HEK293 (cell line): ENCODE measurements at regions not wholly inside any gene's neighbourhood (a gene's known extent, or its start where the extent isn't known, plus 50 kb on each side); places are given as distances from the start of the nearest gene placed in this dataset.
"Not testable (repeated sequence)": the region's sequence is repeated elsewhere in the genome, so short reads cannot be mapped to it uniquely, and the experiment has no call there.

Source experiments
- CTCF ChIA-PET: fragments of 350-600 bp; formaldehyde crosslinking; extraction: SDS; loops from one replicate; lab custom pipeline; 2021; ENCODE audit warnings: antibody characterized with exemption; lab: Yijun Ruan, JAX
- POLR2A ChIA-PET: fragments of 300-600 bp; formaldehyde crosslinking; extraction: SDS; loops from one replicate; lab custom pipeline; 2020; ENCODE audit warnings: antibody characterized with exemption, inconsistent platforms; lab: Yijun Ruan, JAX
- H3K27ac ChIP-seq: fragments of 200-500 bp; sonication (Bioruptor generic); 2 replicates; pipeline ENCODE4 v1.5.1; 2014; ENCODE audit warnings: low read depth, low read length, control low read depth, inconsistent platforms; ENCODE audit errors: extremely low read depth
- H3K36me3 ChIP-seq, 2 experiments: fragments of 200-500 bp in 1 of 2; sonication (Bioruptor generic) in 1 of 2; 1 replicate in 1 of 2; 2 replicates in 1 of 2; pipeline ENCODE4 v1.5.1; 2014 to 2017; ENCODE audit warnings: inconsistent platforms in 2 of 2, low read length in 2 of 2; ENCODE audit not compliant: control insufficient read depth in 2 of 2, insufficient read depth in 1 of 2
- H3K4me1 ChIP-seq: fragments of 200-500 bp; sonication (Bioruptor generic); 2 replicates; pipeline ENCODE4 v1.5.1; 2014; ENCODE audit warnings: mild to moderate bottlenecking, low read length, inconsistent platforms; ENCODE audit not compliant: control insufficient read depth, insufficient read depth
- H3K4me3 ChIP-seq: 2 replicates; pipeline ENCODE4 v1.5.1; 2011; ENCODE audit warnings: low read depth, mild to moderate bottlenecking, control low read depth, low read length, moderate library complexity
- H3K9me3 ChIP-seq: fragments of 200-500 bp; sonication (Bioruptor generic); 2 replicates; pipeline ENCODE4 v1.5.1; 2014; ENCODE audit warnings: low read depth, low read length, inconsistent platforms; ENCODE audit not compliant: control insufficient read depth, insufficient read depth
- GLIS2 ChIP-seq: fragments of 450-650 bp; formaldehyde crosslinking; IDR thresholded peaks from 2 replicates; pipeline ENCODE4 v1.5.1; 2016; ENCODE audit warnings: missing biosample characterization, missing genetic modification characterization
- KLF7 ChIP-seq: fragments of 450-650 bp; formaldehyde crosslinking; IDR thresholded peaks from 2 replicates; pipeline ENCODE4 v1.5.1; 2016; ENCODE audit warnings: missing biosample characterization, missing genetic modification characterization, borderline replicate concordance
- SALL2 ChIP-seq: fragments of 450-650 bp; formaldehyde crosslinking; IDR thresholded peaks from 2 replicates; pipeline ENCODE4 v1.5.0; 2017; ENCODE audit warnings: missing biosample characterization, mild to moderate bottlenecking, missing genetic modification characterization, borderline replicate concordance
- SCRT2 ChIP-seq: fragments of 450-650 bp; formaldehyde crosslinking; IDR thresholded peaks from 2 replicates; pipeline ENCODE4 v1.5.1; 2016; ENCODE audit warnings: missing biosample characterization, missing genetic modification characterization
- ZBTB21 ChIP-seq: fragments of 450-650 bp; formaldehyde crosslinking; IDR thresholded peaks from 2 replicates; pipeline ENCODE4 v1.5.1; 2017; ENCODE audit warnings: missing biosample characterization, missing genetic modification characterization
- ZBTB26 ChIP-seq: fragments of 450-650 bp; formaldehyde crosslinking; optimal IDR thresholded peaks from 2 replicates; pipeline ENCODE3; 2016; ENCODE audit warnings: missing biosample characterization, mild to moderate bottlenecking, missing genetic modification characterization
- ZNF132 ChIP-seq: fragments of 450-650 bp; formaldehyde crosslinking; IDR thresholded peaks from 2 replicates; pipeline ENCODE4 v1.5.1; 2017; ENCODE audit warnings: missing biosample characterization, missing genetic modification characterization, borderline replicate concordance
- ZNF146 ChIP-seq: fragments of 450-650 bp; formaldehyde crosslinking; IDR thresholded peaks from 2 replicates; pipeline ENCODE4 v1.5.1; 2016; ENCODE audit warnings: missing biosample characterization, missing genetic modification characterization
- ZNF23 ChIP-seq: fragments of 450-650 bp; formaldehyde crosslinking; IDR thresholded peaks from 2 replicates; pipeline ENCODE4 v1.5.1; 2016; ENCODE audit warnings: missing biosample characterization, missing genetic modification characterization, borderline replicate concordance
- ZNF488 ChIP-seq: fragments of 450-650 bp; formaldehyde crosslinking; IDR thresholded peaks from 2 replicates; pipeline ENCODE4 v1.5.1; 2016; ENCODE audit warnings: missing biosample characterization, missing genetic modification characterization
- ZNF513 ChIP-seq: fragments of 450-650 bp; IDR thresholded peaks from 2 replicates; pipeline ENCODE4 v1.5.1; 2018; ENCODE audit warnings: missing biosample characterization, missing genetic modification characterization
- ZNF544 ChIP-seq: fragments of 450-650 bp; formaldehyde crosslinking; IDR thresholded peaks from 2 replicates; pipeline ENCODE4 v1.5.0; 2017; ENCODE audit warnings: missing biosample characterization, missing genetic modification characterization
- ZNF549 ChIP-seq: fragments of 450-650 bp; IDR thresholded peaks from 2 replicates; pipeline ENCODE4 v1.5.1; 2018; ENCODE audit warnings: missing biosample characterization, missing genetic modification characterization, mild to moderate bottlenecking, inconsistent platforms, moderate library complexity
- ZNF560 ChIP-seq: fragments of 450-650 bp; formaldehyde crosslinking; IDR thresholded peaks from 2 replicates; pipeline ENCODE4 v1.5.1; 2017; ENCODE audit warnings: missing biosample characterization, missing genetic modification characterization, borderline replicate concordance
- ZNF561 ChIP-seq: fragments of 450-650 bp; IDR thresholded peaks from 2 replicates; pipeline ENCODE4 v1.5.1; 2018; ENCODE audit warnings: missing biosample characterization, missing genetic modification characterization, borderline replicate concordance
- ZNF610 ChIP-seq: fragments of 450-650 bp; formaldehyde crosslinking; IDR thresholded peaks from 2 replicates; pipeline ENCODE4 v1.5.1; 2016; ENCODE audit warnings: missing biosample characterization, missing genetic modification characterization, borderline replicate concordance
- ZNF654 ChIP-seq: fragments of 450-650 bp; formaldehyde crosslinking; IDR thresholded peaks from 2 replicates; pipeline ENCODE4 v1.5.1; 2016; ENCODE audit warnings: low read depth, missing biosample characterization, missing genetic modification characterization
- ZNF837 ChIP-seq: fragments of 450-650 bp; formaldehyde crosslinking; IDR thresholded peaks from 2 replicates; pipeline ENCODE4 v1.5.1; 2016; ENCODE audit warnings: missing biosample characterization, missing genetic modification characterization

- TF ChIP-seq SCRT2 (tag by site-specific recombination) (peak; percentile 49), ZNF549 (tag by site-specific recombination) (no peak)
- Histone ChIP-seq H3K27ac (no peak overlapping the region), H3K36me3 (no peaks in the 10 kb centered on the region), H3K4me3 (no peak overlapping the region), H3K4me1 (no peaks in the 10 kb centered on the region), H3K9me3 (no peaks in the 10 kb centered on the region)
- ChIA-PET POLR2A (no interaction called here), CTCF (interaction anchor here (1.2 kb wide), 1 partner anchor 112 kb away, joined by 4 read pairs; no protein-coding TSS in a partner anchor)
These were observed 101.7 kb upstream of the GATA6 start for GRCh38 chr18:22067682-22068081.

GRCh38 chr18:22068784-22069183, 100.6 kb upstream of the GATA6 start:
- CTCF ChIA-PET: interaction anchor here (1.2 kb wide), 1 partner anchor 113 kb away, joined by 4 read pairs; no protein-coding TSS in a partner anchor

GRCh38 chr18:22069916-22070315, 99.5 kb upstream of the GATA6 start:
- H3K4me3 ChIP-seq: no peak overlapping the region
- CTCF ChIA-PET: interaction anchor here (0.7 kb wide), 2 partner anchors 14 to 37 kb away, joined by 3 read pairs; no protein-coding TSS in a partner anchor
- TF ChIP-seq SALL2 (no peak), ZBTB26 (tag by site-specific recombination) (no peak), ZNF544 (tag by site-specific recombination) (no peak), ZNF132 (tag by site-specific recombination) (no peak), ZNF23 (tag by site-specific recombination) (no peak), ZNF146 (tag by site-specific recombination) (no peak), ZNF560 (tag by site-specific recombination) (no peak), ZNF654 (tag by site-specific recombination) (no peak), ZNF561 (tag by site-specific recombination) (no peak), ZNF610 (tag by site-specific recombination) (no peak), ZNF488 (tag by site-specific recombination) (no peak), ZNF837 (tag by site-specific recombination) (no peak), KLF7 (tag by site-specific recombination) (no peak), GLIS2 (no peak), ZBTB21 (tag by site-specific recombination) (no peak)
- TF ChIP-seq, all 188 proteins: peak for 0
- Histone ChIP-seq H3K36me3 (no peaks in the 10 kb centered on the region), H3K4me1 (peaks cover 6% of the 10 kb centered on the region; the same call in 1 of the 2 replicates), H3K27ac (no peak overlapping the region), H3K9me3 (no peaks in the 10 kb centered on the region)
- POLR2A ChIA-PET: no interaction called here

More at GRCh38 chr18:22068784-22069183, 100.6 kb upstream of the GATA6 start:
- TF ChIP-seq ZNF513 (tag by site-specific recombination): peak; percentile 89
- H3K27ac ChIP-seq, POLR2A ChIA-PET, H3K36me3 ChIP-seq, H3K4me3 ChIP-seq, H3K4me1 ChIP-seq, H3K9me3 ChIP-seq: not testable (repeated sequence)
